Trophoblast cell (in vitro differentiated cells and primary cell): ENCODE measurements at regions not wholly inside any gene's neighbourhood (a gene's known extent, or its start where the extent isn't known, plus 50 kb on each side); places are given as distances from the start of the nearest gene placed in this dataset.

Experiments used
- DNase-seq, 2 donors: peaks; one replicate each; pipeline ENCODE4 v3.0.0-alpha.2; 2016
- H2AFZ ChIP-seq: 2 replicates; pipeline ENCODE4 v1.6.1; 2013; ENCODE audit warnings: low read length, moderate library complexity, mild to moderate bottlenecking; ENCODE audit not compliant: insufficient read depth, poor library complexity
- H2AK5ac ChIP-seq: 2 replicates; pipeline ENCODE4 v1.6.1; 2013; ENCODE audit warnings: mild to moderate bottlenecking, low read length
- H2BK120ac ChIP-seq: 2 replicates; pipeline ENCODE4 v1.6.1; 2013; ENCODE audit warnings: low read length, mild to moderate bottlenecking, moderate library complexity; ENCODE audit not compliant: insufficient read depth, poor library complexity
- H2BK12ac ChIP-seq: 2 replicates; pipeline ENCODE4 v1.6.1; 2013; ENCODE audit warnings: mild to moderate bottlenecking, low read length, moderate library complexity
- H2BK5ac ChIP-seq: 2 replicates; pipeline ENCODE4 v1.6.1; 2013; ENCODE audit warnings: low read length, low read depth, moderate library complexity, mild to moderate bottlenecking; ENCODE audit not compliant: poor library complexity
- H3K14ac ChIP-seq: 2 replicates; pipeline ENCODE4 v1.6.1; 2013; ENCODE audit warnings: mild to moderate bottlenecking, low read length
- H3K18ac ChIP-seq: 2 replicates; pipeline ENCODE4 v1.6.1; 2013; ENCODE audit warnings: mild to moderate bottlenecking, low read length
- H3K23ac ChIP-seq: 2 replicates; pipeline ENCODE4 v1.6.1; 2013; ENCODE audit warnings: low read length
- H3K27ac ChIP-seq: 2 replicates; pipeline ENCODE4 v1.5.1; 2013; ENCODE audit warnings: low read depth, mild to moderate bottlenecking, inconsistent platforms, low read length, moderate library complexity
- H3K27me3 ChIP-seq: 2 replicates; pipeline ENCODE4 v1.6.1; 2013; ENCODE audit warnings: inconsistent platforms, mild to moderate bottlenecking, low read length, moderate library complexity; ENCODE audit not compliant: insufficient read depth
- H3K36me3 ChIP-seq, 2 experiments: 1 replicate in 1 of 2; 2 replicates in 1 of 2; pipeline ENCODE4 v1.6.1; 2013; ENCODE audit warnings: low read length in 2 of 2, mild to moderate bottlenecking in 2 of 2, moderate library complexity in 1 of 2; ENCODE audit not compliant: insufficient read depth in 2 of 2, control insufficient read depth in 1 of 2
- H3K4ac ChIP-seq: 2 replicates; pipeline ENCODE4 v1.6.1; 2013; ENCODE audit warnings: low read depth, mild to moderate bottlenecking, low read length, moderate library complexity
- H3K4me1 ChIP-seq, 2 experiments: 1 replicate in 1 of 2; 2 replicates in 1 of 2; pipeline ENCODE4 v1.6.1; 2013; ENCODE audit warnings: low read length in 2 of 2, mild to moderate bottlenecking in 2 of 2, moderate library complexity in 1 of 2; ENCODE audit not compliant: insufficient read depth in 2 of 2, control insufficient read depth in 1 of 2
- H3K4me2 ChIP-seq: 2 replicates; pipeline ENCODE4 v1.6.1; 2013; ENCODE audit warnings: inconsistent platforms, mild to moderate bottlenecking, low read length, moderate library complexity
- H3K4me3 ChIP-seq: 2 replicates; pipeline ENCODE4 v1.5.1; 2013; ENCODE audit warnings: mild to moderate bottlenecking, low read depth, low read length, inconsistent platforms
- H3K79me1 ChIP-seq: one replicate; pipeline ENCODE4 v1.6.1; 2013; ENCODE audit warnings: low read length
- H3K79me2 ChIP-seq: 2 replicates; pipeline ENCODE4 v1.6.1; 2013; ENCODE audit warnings: low read length, mild to moderate bottlenecking; ENCODE audit not compliant: control insufficient read depth, insufficient read depth, poor library complexity
- H3K9ac ChIP-seq: 2 replicates; pipeline ENCODE4 v1.6.1; 2013; ENCODE audit warnings: mild to moderate bottlenecking, low read length
- H3K9me3 ChIP-seq: 2 replicates; pipeline ENCODE4 v1.6.1; 2013; ENCODE audit warnings: low read depth, mild to moderate bottlenecking, control low read depth, inconsistent platforms, low read length; ENCODE audit not compliant: insufficient read depth
- H4K12ac ChIP-seq: 2 replicates; pipeline ENCODE4 v1.6.1; 2013; ENCODE audit warnings: low read depth, mild to moderate bottlenecking, low read length, moderate library complexity
- H4K8ac ChIP-seq: 2 replicates; pipeline ENCODE4 v1.6.1; 2013; ENCODE audit warnings: low read depth, mild to moderate bottlenecking, low read length, moderate library complexity
- H4K91ac ChIP-seq: one replicate; pipeline ENCODE4 v1.6.1; 2013; ENCODE audit warnings: low read depth, mild to moderate bottlenecking, low read length, moderate library complexity
- WGBS: extraction: QIAGEN DNeasy Blood & Tissue Kit; methylation state at CpG from one replicate; pipeline ENCODE4 v1.1.7; 2013; ENCODE audit warnings: missing lambda C conversion rate; ENCODE audit not compliant: insufficient read length, insufficient coverage; ENCODE audit errors: extremely low coverage; 5-methylcytosine and 5-hydroxymethylcytosine counted together

- no peak overlapping the region for H4K91ac ChIP-seq
- H3K79me1 ChIP-seq = no peaks in the 10 kb centered on the region
- H3K4me2 ChIP-seq = no peak overlapping the region
- H3K4me3 ChIP-seq = no peak overlapping the region
- no peak overlapping the region for H3K18ac ChIP-seq
- no peak overlapping the region for H2BK120ac ChIP-seq
- H3K27me3 ChIP-seq = no peaks in the 10 kb centered on the region
- H3K4ac ChIP-seq = no peak overlapping the region
- H3K9me3 ChIP-seq = no peaks in the 10 kb centered on the region
- no peak overlapping the region for H2BK12ac ChIP-seq
- H3K14ac ChIP-seq = no peak overlapping the region
- no peak overlapping the region for H2AFZ ChIP-seq
- no peak for DNase-seq
- no peak overlapping the region for H2AK5ac ChIP-seq
- no peak overlapping the region for H4K8ac ChIP-seq
- no peak overlapping the region for H3K27ac ChIP-seq
- H3K79me2 ChIP-seq = no peaks in the 10 kb centered on the region
- H3K4me1 ChIP-seq = no peaks in the 10 kb centered on the region
- no peaks in the 10 kb centered on the region for H3K36me3 ChIP-seq
- H4K12ac ChIP-seq = no peak overlapping the region
- H3K23ac ChIP-seq = no peak overlapping the region
- no peak overlapping the region for H2BK5ac ChIP-seq
- no peak overlapping the region for H3K9ac ChIP-seq
Observed at GRCh38 chr11:24056051-24056450, 440.8 kb upstream of the LUZP2 start.

DNA sequence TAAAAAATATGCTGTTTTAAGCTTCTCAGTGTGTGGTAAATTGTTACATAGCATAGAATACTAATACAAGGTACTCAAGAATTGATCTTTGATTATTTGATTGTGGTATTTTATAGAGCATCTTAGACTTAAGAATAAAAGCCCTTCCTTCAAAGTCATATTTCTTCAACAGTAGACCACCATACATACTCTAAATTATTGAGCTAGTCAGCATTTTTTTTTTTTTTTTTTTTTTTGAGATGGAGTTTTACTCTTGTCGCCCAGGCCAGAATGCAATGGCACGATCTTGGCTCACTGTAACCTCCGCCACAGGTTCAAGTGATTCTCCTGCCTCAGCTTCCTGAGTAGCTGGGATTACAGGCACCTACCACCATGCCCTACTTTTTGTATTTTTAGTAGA, 436.7 kb upstream of the LUZP2 start:
- no peaks in the 10 kb centered on the region for H3K27me3 ChIP-seq
- H3K4me1 ChIP-seq = no peaks in the 10 kb centered on the region
- no peak overlapping the region for H4K8ac ChIP-seq
- no peak overlapping the region for H3K18ac ChIP-seq
- no peak overlapping the region for H3K4me2 ChIP-seq
- no peaks in the 10 kb centered on the region for H3K9me3 ChIP-seq
- no CpG with 5 or more reads among the region's 3 CpGs for WGBS
- H2BK120ac ChIP-seq = no peak overlapping the region
- no peak overlapping the region for H3K23ac ChIP-seq
- no peaks in the 10 kb centered on the region for H3K36me3 ChIP-seq
- H4K91ac ChIP-seq = no peak overlapping the region
- no peak overlapping the region for H2BK12ac ChIP-seq
- no peak overlapping the region for H3K27ac ChIP-seq
- no peak overlapping the region for H3K14ac ChIP-seq
- H2AFZ ChIP-seq = no peak overlapping the region
- no peak overlapping the region for H2AK5ac ChIP-seq
- no peak overlapping the region for H3K4me3 ChIP-seq
- H3K9ac ChIP-seq = no peak overlapping the region
- H3K79me2 ChIP-seq = no peaks in the 10 kb centered on the region
- no peak overlapping the region for H3K4ac ChIP-seq
- no peak for DNase-seq
- no peak overlapping the region for H2BK5ac ChIP-seq
- no peak overlapping the region for H4K12ac ChIP-seq
- no peaks in the 10 kb centered on the region for H3K79me1 ChIP-seq

DNA sequence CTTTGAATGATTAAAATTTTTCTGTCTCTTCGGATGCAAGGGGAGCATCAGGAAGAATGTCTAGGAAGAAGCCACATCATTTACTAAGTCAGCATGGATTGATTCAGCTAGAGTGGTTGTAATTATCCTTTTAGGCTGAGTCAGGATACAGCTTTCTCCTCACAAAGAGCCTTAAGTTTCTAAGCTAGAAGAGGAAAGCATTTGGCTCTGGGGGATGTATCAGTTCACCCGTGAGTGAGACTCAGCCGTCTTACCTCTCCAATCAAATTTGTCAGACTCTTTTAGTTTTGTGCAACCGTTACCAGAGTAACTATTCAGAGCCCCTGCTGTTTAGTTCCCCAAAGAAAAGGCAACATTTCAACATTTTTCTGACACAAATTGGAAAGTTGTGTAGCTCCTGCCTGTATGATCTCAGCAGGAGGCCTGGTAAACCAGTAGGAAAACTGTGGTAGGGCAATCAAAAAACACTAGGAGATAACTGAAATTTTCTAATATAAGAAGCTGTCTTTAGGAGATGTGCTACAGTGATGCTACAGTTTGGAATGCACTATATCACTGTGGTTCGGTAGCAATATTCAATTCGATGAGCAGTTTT, 432.4 kb upstream of the LUZP2 start:
- Histone ChIP-seq H2BK5ac (no peak overlapping the region), H3K4me3 (no peak overlapping the region), H2AFZ (no peak overlapping the region), H2AK5ac (no peak overlapping the region), H3K23ac (no peak overlapping the region), H3K27ac (no peak overlapping the region), H3K9ac (no peak overlapping the region), H4K91ac (no peak overlapping the region), H3K4ac (no peak overlapping the region), H4K12ac (no peak overlapping the region), H3K27me3 (no peaks in the 10 kb centered on the region), H4K8ac (no peak overlapping the region), H3K4me1 (no peaks in the 10 kb centered on the region), H3K4me2 (no peak overlapping the region), H3K18ac (no peak overlapping the region), H3K9me3 (no peaks in the 10 kb centered on the region), H2BK120ac (no peak overlapping the region), H2BK12ac (no peak overlapping the region), H3K36me3 (no peaks in the 10 kb centered on the region), H3K79me1 (no peaks in the 10 kb centered on the region), H3K79me2 (no peaks in the 10 kb centered on the region), H3K14ac (no peak overlapping the region)
- WGBS = no CpG with 5 or more reads among the region's 6 CpGs
- no peak for DNase-seq

- Histone ChIP-seq H3K4me2 (no peak overlapping the region), H2BK120ac (no peak overlapping the region), H3K79me2 (no peaks in the 10 kb centered on the region), H3K9me3 (no peaks in the 10 kb centered on the region), H3K79me1 (no peaks in the 10 kb centered on the region), H2AFZ (no peak overlapping the region), H3K9ac (no peak overlapping the region), H2BK12ac (no peak overlapping the region), H3K27me3 (no peaks in the 10 kb centered on the region), H3K4ac (no peak overlapping the region), H2BK5ac (no peak overlapping the region), H3K27ac (no peak overlapping the region), H2AK5ac (no peak overlapping the region), H3K36me3 (no peaks in the 10 kb centered on the region), H4K91ac (no peak overlapping the region), H3K14ac (no peak overlapping the region), H4K8ac (no peak overlapping the region), H4K12ac (no peak overlapping the region), H3K23ac (no peak overlapping the region), H3K4me1 (no peaks in the 10 kb centered on the region), H3K18ac (no peak overlapping the region), H3K4me3 (no peak overlapping the region)
- no CpG with 5 or more reads among the region's 2 CpGs for WGBS
- no peak for DNase-seq
Observed at GRCh38 chr11:24068197-24068596, 428.7 kb upstream of the LUZP2 start.
